Endothelial cell of umbilical vein (primary cell): ENCODE measurements at regions not wholly inside any gene's neighbourhood (a gene's known extent, or its start where the extent isn't known, plus 50 kb on each side); places are given as distances from the start of the nearest gene placed in this dataset.

Source experiments
- BruUV-seq: library from RNA; stranded (reverse); fragments of 400-500 nt; replicated peaks from 2 replicates; lab custom pipeline; 2021; lab: Mats Ljungman, UMichigan
- CTCF ChIA-PET: fragments of 300-600, 350-600 bp; sonication (Branson Sonifier 250); formaldehyde crosslinking; loops from one replicate; lab custom pipeline; 2021; ENCODE audit warnings: antibody characterized with exemption, inconsistent platforms; lab: Charles Lee
- POLR2A ChIA-PET: fragments of 300-600, 350-600 bp; sonication (Branson Sonifier 250); formaldehyde crosslinking; loops from one replicate; lab custom pipeline; 2021; ENCODE audit warnings: antibody characterized with exemption, inconsistent platforms; lab: Charles Lee
- DNase-seq: peaks from one replicate; pipeline ENCODE4 v3.0.0-alpha.2; 2011; ENCODE audit warnings: low read depth, low spot score
- FAIRE-seq: peaks from 2 replicates; lab custom pipeline; 2011; peaks lifted over from hg19 to GRCh38; lab: Jason Lieb, UNC
- H2AFZ ChIP-seq: 2 replicates; pipeline ENCODE4 v1.6.0; 2012; ENCODE audit warnings: low read depth, low read length, control low read depth, inconsistent platforms
- H3K27ac ChIP-seq: 2 replicates; pipeline ENCODE4 v1.5.1; 2011; ENCODE audit warnings: low read depth, mild to moderate bottlenecking, control low read depth, low read length, moderate library complexity; ENCODE audit not compliant: insufficient read depth
- H3K27me3 ChIP-seq, 2 experiments: 2 replicates each; pipeline versions ENCODE4 v1.6.0 to v1.6.1; 2011; ENCODE audit warnings: low read length in 2 of 2, mixed read lengths in 1 of 2; ENCODE audit not compliant: control insufficient read depth in 2 of 2, insufficient read depth in 2 of 2
- H3K36me3 ChIP-seq, 2 experiments: 2 replicates in 1 of 2; 3 replicates in 1 of 2; pipeline ENCODE4 v1.5.1; 2011; ENCODE audit warnings: low read length in 2 of 2, mild to moderate bottlenecking in 1 of 2, moderate library complexity in 1 of 2; ENCODE audit not compliant: control insufficient read depth in 2 of 2, insufficient read depth in 2 of 2; ENCODE audit errors: extremely low read depth in 1 of 2
- H3K4me1 ChIP-seq: 3 replicates; pipeline ENCODE4 v1.5.1; 2011; ENCODE audit warnings: mild to moderate bottlenecking, low read length; ENCODE audit not compliant: control insufficient read depth, insufficient read depth; ENCODE audit errors: extremely low read depth
- H3K4me2 ChIP-seq: 2 replicates; pipeline ENCODE4 v1.6.1; 2011; ENCODE audit warnings: low read length, control low read depth, mixed read lengths; ENCODE audit not compliant: insufficient read depth
- H3K4me3 ChIP-seq, 3 experiments: fragments of 200-600 bp in 1 of 3; sonication (generic), shearing (Covaris generic) in 1 of 3; replicated peaks in 1 of 3; 2 replicates each; pipeline ENCODE4 v1.5.1; 2011 to 2016; ENCODE audit warnings: control low read depth in 3 of 3, low read length in 3 of 3, mild to moderate bottlenecking in 2 of 3, inconsistent platforms in 1 of 3, low read depth in 1 of 3, moderate library complexity in 1 of 3; ENCODE audit not compliant: insufficient read depth in 1 of 3
- H3K79me2 ChIP-seq: 2 replicates; pipeline ENCODE4 v1.6.0; 2012; ENCODE audit warnings: low read length, inconsistent platforms; ENCODE audit not compliant: control insufficient read depth, insufficient read depth
- H3K9ac ChIP-seq: replicated peaks from 2 replicates; pipeline ENCODE3; 2011; ENCODE audit warnings: low read length, control low read depth; ENCODE audit not compliant: insufficient read depth; ENCODE audit errors: extremely low read depth
- H3K9me1 ChIP-seq: replicated peaks from 3 replicates; pipeline ENCODE4 v1.6.0; 2011; ENCODE audit warnings: mild to moderate bottlenecking, low read length; ENCODE audit not compliant: control insufficient read depth, insufficient read depth; ENCODE audit errors: extremely low read depth
- H3K9me3 ChIP-seq: replicated peaks from 2 replicates; pipeline ENCODE4 v1.5.1; 2012; ENCODE audit warnings: low read length, inconsistent platforms; ENCODE audit not compliant: control insufficient read depth, insufficient read depth
- H4K20me1 ChIP-seq: replicated peaks from 2 replicates; pipeline ENCODE3; 2011; ENCODE audit warnings: mild to moderate bottlenecking, low read length; ENCODE audit not compliant: control insufficient read depth, insufficient read depth; ENCODE audit errors: extremely low read depth
- CTCF ChIP-seq, 2 donors: IDR thresholded peaks; 1 replicate in 1 of 2; 2 replicates in 1 of 2; pipeline ENCODE4 v1.5.1; 2011; ENCODE audit warnings: low read length in 2 of 2, mild to moderate bottlenecking in 2 of 2, moderate library complexity in 2 of 2, control low read depth in 1 of 2, inconsistent platforms in 1 of 2, low read depth in 1 of 2; ENCODE audit not compliant: insufficient read depth in 1 of 2; ENCODE audit errors: extremely low read depth in 1 of 2
- EZH2 ChIP-seq: IDR thresholded peaks from 2 replicates; pipeline ENCODE4 v1.6.1; 2012; ENCODE audit warnings: borderline replicate concordance, low read depth, mild to moderate bottlenecking, moderate library complexity, low read length, inconsistent platforms; ENCODE audit not compliant: severe bottlenecking
- FOS ChIP-seq: IDR thresholded peaks from 2 replicates; pipeline ENCODE4 v1.6.1; 2011; ENCODE audit warnings: mild to moderate bottlenecking, low read length, moderate library complexity, borderline replicate concordance; ENCODE audit not compliant: insufficient read depth
- GATA2 ChIP-seq: IDR thresholded peaks from 2 replicates; pipeline ENCODE4 v1.7.0; 2011; ENCODE audit warnings: low read depth, mild to moderate bottlenecking, moderate library complexity, mixed read lengths, low read length; ENCODE audit not compliant: insufficient read length, insufficient read depth
- JUN ChIP-seq: IDR thresholded peaks from 2 replicates; pipeline ENCODE4 v1.6.1; 2011; ENCODE audit warnings: borderline replicate concordance, low read depth; ENCODE audit not compliant: insufficient read length, insufficient read depth
- MYC ChIP-seq: IDR thresholded peaks from one replicate; pipeline ENCODE4 v1.6.1; 2011; ENCODE audit warnings: mild to moderate bottlenecking, low read depth, low read length
- POLR2A ChIP-seq: IDR thresholded peaks from 2 replicates; pipeline ENCODE4 v1.6.1; 2012; ENCODE audit warnings: low read depth, mild to moderate bottlenecking, control low read depth, low read length
- POLR2AphosphoS5 ChIP-seq: IDR thresholded peaks from 2 replicates; pipeline ENCODE4 v1.6.1; 2012; ENCODE audit warnings: low read depth, mild to moderate bottlenecking, control low read depth, low read length, moderate library complexity; ENCODE audit not compliant: insufficient read depth
- dilution Hi-C: fragments of 300-500 bp; cut with MboI; formaldehyde crosslinking; loops from one replicate; pipeline ENCODE4 v1.15.0; 2019; ENCODE audit warnings: low sequenced_read_pairs; ENCODE audit not compliant: extremely low pct_ligation_motif_present
- intact Hi-C: fragments of 100-400 bp; cut with micrococcal nuclease; formaldehyde crosslinking; loops from one replicate; pipeline ENCODE4 v1.10.0; 2022
- TF ChIP-seq, protein P1 (sequence below): IDR thresholded peaks from 2 replicates; pipeline ENCODE4 v1.6.1; 2011; ENCODE audit not compliant: insufficient read depth, insufficient read length

GRCh38 chr2:51789918-51790317, 758.0 kb upstream of the NRXN1 start:
- no peaks in the 10 kb centered on the region for H3K27me3 ChIP-seq
- BruUV-seq, result no TSS peak
- POLR2A ChIA-PET, result no interaction called here
- no peaks in the 10 kb centered on the region for H3K36me3 ChIP-seq
- H3K79me2 ChIP-seq, result no peaks in the 10 kb centered on the region
- no peak overlapping the region for H3K4me3 ChIP-seq
- no peaks in the 10 kb centered on the region for H3K4me1 ChIP-seq
- no peaks in the 10 kb centered on the region for H3K9me1 ChIP-seq
- H4K20me1 ChIP-seq, result no peaks in the 10 kb centered on the region
- no peaks in the 10 kb centered on the region for H3K9me3 ChIP-seq
- H3K4me2 ChIP-seq, result no peak overlapping the region
- CTCF ChIA-PET, result no interaction called here
- FAIRE-seq, result no peak
- no peak for DNase-seq
- intact Hi-C loops (no loop called here), dilution Hi-C loops (no loop called here)
- H2AFZ ChIP-seq, result no peak overlapping the region
- no peak overlapping the region for H3K27ac ChIP-seq
- TF ChIP-seq POLR2A (no peak), EZH2 (no peak), GATA2 (no peak), MYC (no peak), POLR2AphosphoS5 (no peak), CTCF (IDR thresholded peaks at IDR 0.05; ENCODE audit: extremely low read depth in 1 of 2, insufficient read depth in 1 of 2, low read depth in 1 of 2, low read length in 2 of 2) (no peak), JUN (no peak), FOS (no peak)
- TF ChIP-seq, protein P1, sequence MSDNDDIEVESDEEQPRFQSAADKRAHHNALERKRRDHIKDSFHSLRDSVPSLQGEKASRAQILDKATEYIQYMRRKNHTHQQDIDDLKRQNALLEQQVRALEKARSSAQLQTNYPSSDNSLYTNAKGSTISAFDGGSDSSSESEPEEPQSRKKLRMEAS, result no peak
- no peak overlapping the region for H3K9ac ChIP-seq
